Prostate gland (tissue), 2 donors: ENCODE measurements at regions not wholly inside any gene's neighbourhood (a gene's known extent, or its start where the extent isn't known, plus 50 kb on each side); places are given as distances from the start of the nearest gene placed in this dataset.

ENCODE experiments used
- CTCF ChIP-seq, 4 experiments: fragments of 200-600 bp in 2 of 4; fragments of 450-650 bp in 2 of 4; sonication (generic) in 2 of 4; IDR thresholded peaks; 1 replicate in 3 of 4; 2 replicates in 1 of 4; pipeline ENCODE4 v1.5.1; 2016 to 2019; ENCODE audit warnings: antibody characterized with exemption in 4 of 4, mild to moderate bottlenecking in 2 of 4, moderate library complexity in 2 of 4
- POLR2A ChIP-seq: fragments of 450-650 bp; IDR thresholded peaks from one replicate; pipeline ENCODE4 v1.6.1; 2016; ENCODE audit warnings: antibody characterized with exemption, mild to moderate bottlenecking
- POLR2AphosphoS5 ChIP-seq: sonication (generic); formaldehyde crosslinking; IDR thresholded peaks from one replicate; pipeline ENCODE4 v1.6.1; 2017; ENCODE audit warnings: antibody characterized with exemption

- no peak for TF ChIP-seq CTCF (IDR thresholded peaks at IDR 0.05)
- no peak for TF ChIP-seq POLR2A
- TF ChIP-seq POLR2AphosphoS5 = no peak
Observed at GRCh38 chr9:108551030-108551841, 304.6 kb downstream of the ACTL7B start.
